ENCODE measurements at regions not wholly inside any gene's neighbourhood (a gene's known extent, or its start where the extent isn't known, plus 50 kb on each side); places are given as distances from the start of the nearest gene placed in this dataset.

DNA sequence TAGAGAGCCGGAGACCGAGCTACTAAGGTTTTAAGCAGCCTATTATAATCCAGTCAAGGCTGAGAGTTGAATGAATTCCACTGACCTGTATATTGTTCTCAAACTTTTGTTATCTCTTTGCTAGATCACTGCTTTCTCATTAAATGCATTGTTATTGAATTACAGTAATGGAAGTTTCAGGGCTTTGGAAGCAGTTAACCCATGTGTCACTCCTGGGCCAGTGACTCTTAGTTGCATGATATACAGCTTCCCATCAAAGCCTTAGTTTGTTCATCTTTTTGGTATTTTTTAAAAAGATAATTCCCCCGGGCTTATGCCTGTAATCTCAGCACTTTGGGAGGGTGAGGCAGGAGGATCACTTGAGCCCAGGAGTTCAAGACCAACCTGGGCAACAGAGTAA lies 55.4 kb upstream of the KIAA1217 start:
- DNase-seq (ENCODE audit: low spot score) (no peak), ATAC-seq (ENCODE audit: low FRiP score) (no peak)
- TF ChIP-seq, protein P1, sequence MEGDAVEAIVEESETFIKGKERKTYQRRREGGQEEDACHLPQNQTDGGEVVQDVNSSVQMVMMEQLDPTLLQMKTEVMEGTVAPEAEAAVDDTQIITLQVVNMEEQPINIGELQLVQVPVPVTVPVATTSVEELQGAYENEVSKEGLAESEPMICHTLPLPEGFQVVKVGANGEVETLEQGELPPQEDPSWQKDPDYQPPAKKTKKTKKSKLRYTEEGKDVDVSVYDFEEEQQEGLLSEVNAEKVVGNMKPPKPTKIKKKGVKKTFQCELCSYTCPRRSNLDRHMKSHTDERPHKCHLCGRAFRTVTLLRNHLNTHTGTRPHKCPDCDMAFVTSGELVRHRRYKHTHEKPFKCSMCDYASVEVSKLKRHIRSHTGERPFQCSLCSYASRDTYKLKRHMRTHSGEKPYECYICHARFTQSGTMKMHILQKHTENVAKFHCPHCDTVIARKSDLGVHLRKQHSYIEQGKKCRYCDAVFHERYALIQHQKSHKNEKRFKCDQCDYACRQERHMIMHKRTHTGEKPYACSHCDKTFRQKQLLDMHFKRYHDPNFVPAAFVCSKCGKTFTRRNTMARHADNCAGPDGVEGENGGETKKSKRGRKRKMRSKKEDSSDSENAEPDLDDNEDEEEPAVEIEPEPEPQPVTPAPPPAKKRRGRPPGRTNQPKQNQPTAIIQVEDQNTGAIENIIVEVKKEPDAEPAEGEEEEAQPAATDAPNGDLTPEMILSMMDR (IDR thresholded peaks at IDR 0.05), result no peak

DNA sequence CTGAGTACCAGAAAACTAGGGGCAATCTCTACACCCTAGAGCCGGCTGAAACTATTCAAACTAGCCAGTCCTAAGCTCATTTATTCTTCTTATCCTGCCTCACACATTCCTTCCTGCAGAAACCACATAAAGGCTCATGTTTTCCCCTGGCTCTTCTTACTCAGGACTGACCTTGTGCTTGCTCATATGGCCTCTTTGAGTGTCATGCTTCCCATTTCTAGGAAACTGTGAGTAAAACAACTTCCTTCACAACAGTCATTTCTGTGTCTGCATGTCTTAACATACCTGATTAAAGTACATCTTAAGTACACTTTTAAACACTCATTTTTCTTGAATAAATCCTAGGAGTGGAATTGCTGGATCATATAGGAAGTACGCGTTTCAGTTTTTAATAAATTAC lies 52.3 kb upstream of the KIAA1217 start:
- DNase-seq (ENCODE audit: low spot score) (no peak), ATAC-seq (ENCODE audit: low FRiP score) (no peak)
- TF ChIP-seq, protein P1 (IDR thresholded peaks at IDR 0.05), result no peak

DNA sequence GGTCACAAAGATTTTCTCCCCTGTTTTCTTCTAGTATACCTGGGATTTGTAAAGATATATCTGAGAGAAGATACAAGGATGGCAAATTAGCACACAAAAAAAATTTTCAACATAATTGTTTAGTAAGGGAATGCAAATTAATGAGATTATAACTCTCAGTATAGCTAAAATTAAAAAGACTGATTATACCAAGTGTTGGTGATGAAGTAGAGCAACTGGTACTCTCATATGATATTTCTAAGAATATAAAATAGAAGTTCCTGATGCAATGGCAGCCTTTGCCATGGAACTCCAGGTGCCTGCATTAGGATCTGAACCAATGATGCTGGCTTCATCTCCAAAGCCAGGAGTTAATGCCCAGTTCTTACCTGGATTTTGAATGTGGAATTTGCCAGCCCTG lies 51.4 kb upstream of the KIAA1217 start:
- ATAC-seq (ENCODE audit: low FRiP score), result no peak
- TF ChIP-seq, protein P1 (IDR thresholded peaks at IDR 0.05), result no peak
- no peak for DNase-seq (ENCODE audit: low spot score)
